ENCODE measurements at regions not wholly inside any gene's neighbourhood (a gene's known extent, or its start where the extent isn't known, plus 50 kb on each side); places are given as distances from the start of the nearest gene placed in this dataset.

DNA sequence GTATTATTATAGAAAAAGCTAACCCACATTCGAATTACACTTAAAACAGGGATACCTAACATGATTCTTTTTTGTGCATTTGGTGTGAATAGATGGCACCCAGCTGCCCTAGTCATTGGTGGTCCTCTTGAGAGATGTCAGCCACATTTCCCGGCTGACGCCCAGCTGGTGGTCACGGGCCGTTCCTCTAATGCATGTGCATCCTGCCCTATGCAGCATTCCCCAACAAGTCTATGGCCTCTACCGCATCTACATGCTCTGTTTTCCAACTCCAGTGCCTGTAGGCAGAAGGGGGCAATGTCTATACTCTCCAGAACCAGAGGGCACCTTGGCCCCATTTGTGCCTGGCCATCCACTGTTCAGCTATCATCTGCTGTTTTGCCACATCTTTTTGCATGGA is 78.6 kb upstream of the PRICKLE2 start:
- DNase-seq = no peak
- H3K27me3 Mint-ChIP-seq (ENCODE audit: unreplicated experiment) = no peaks in the 10 kb centered on the region
- H3K4me1 Mint-ChIP-seq (ENCODE audit: low read depth, unreplicated experiment) = no peaks in the 10 kb centered on the region
- CTCF ChIA-PET = interaction anchor here (0.6 to 1.8 kb wide), 2 partner anchors 18 to 1813 kb away, joined by 3 to 4 read pairs; no protein-coding TSS in a partner anchor
- no peak overlapping the region for H3K27ac Mint-ChIP-seq (ENCODE audit: unreplicated experiment)
- no peak overlapping the region for H3K4me3 Mint-ChIP-seq (ENCODE audit: low read depth, unreplicated experiment)
- peaks cover 3% of the 10 kb centered on the region for H3K9me3 Mint-ChIP-seq (ENCODE audit: low read depth, unreplicated experiment)
- TF ChIP-seq, protein P1, sequence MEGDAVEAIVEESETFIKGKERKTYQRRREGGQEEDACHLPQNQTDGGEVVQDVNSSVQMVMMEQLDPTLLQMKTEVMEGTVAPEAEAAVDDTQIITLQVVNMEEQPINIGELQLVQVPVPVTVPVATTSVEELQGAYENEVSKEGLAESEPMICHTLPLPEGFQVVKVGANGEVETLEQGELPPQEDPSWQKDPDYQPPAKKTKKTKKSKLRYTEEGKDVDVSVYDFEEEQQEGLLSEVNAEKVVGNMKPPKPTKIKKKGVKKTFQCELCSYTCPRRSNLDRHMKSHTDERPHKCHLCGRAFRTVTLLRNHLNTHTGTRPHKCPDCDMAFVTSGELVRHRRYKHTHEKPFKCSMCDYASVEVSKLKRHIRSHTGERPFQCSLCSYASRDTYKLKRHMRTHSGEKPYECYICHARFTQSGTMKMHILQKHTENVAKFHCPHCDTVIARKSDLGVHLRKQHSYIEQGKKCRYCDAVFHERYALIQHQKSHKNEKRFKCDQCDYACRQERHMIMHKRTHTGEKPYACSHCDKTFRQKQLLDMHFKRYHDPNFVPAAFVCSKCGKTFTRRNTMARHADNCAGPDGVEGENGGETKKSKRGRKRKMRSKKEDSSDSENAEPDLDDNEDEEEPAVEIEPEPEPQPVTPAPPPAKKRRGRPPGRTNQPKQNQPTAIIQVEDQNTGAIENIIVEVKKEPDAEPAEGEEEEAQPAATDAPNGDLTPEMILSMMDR (IDR thresholded peaks at IDR 0.05; ENCODE audit: unreplicated experiment) = no peak
- intact Hi-C loops (cut with micrococcal nuclease; ENCODE audit: unreplicated experiment) = no loop called here
- no TSS peak for BruUV-seq (replicated peaks)
- no peaks in the 10 kb centered on the region for H3K36me3 Mint-ChIP-seq (ENCODE audit: insufficient read depth, unreplicated experiment)

DNA sequence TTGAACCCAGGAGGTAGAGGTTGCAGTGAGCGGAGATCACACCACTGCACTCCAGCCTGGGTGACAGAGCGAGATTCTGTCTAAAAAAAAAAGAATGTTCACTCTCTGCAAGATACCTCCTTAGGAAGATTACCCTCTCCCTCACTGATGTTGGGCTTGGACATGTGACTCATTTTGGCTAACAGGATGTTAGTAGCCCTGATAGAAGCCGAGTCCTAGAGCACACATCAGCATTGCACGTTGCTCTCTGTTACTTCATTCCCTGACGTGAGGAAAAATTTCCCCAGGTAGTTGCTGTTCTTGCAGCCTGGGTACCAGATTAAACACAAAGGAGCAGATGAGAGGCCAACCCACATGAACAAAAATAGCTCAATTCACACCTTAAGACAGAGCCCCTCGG is 78.1 kb upstream of the PRICKLE2 start:
- Mint-ChIP-seq H3K4me1 (ENCODE audit: low read depth, unreplicated experiment) (no peaks in the 10 kb centered on the region), H3K27ac (ENCODE audit: unreplicated experiment) (no peak overlapping the region), H3K27me3 (ENCODE audit: unreplicated experiment) (no peaks in the 10 kb centered on the region), H3K9me3 (ENCODE audit: low read depth, unreplicated experiment) (peaks cover 5% of the 10 kb centered on the region), H3K36me3 (ENCODE audit: insufficient read depth, unreplicated experiment) (no peaks in the 10 kb centered on the region), H3K4me3 (ENCODE audit: low read depth, unreplicated experiment) (no peak overlapping the region)
- CTCF ChIA-PET = interaction anchor here (1.8 kb wide), 1 partner anchor 18 kb away, joined by 4 read pairs; no protein-coding TSS in a partner anchor
- intact Hi-C loops (cut with micrococcal nuclease; ENCODE audit: unreplicated experiment) = no loop called here
- BruUV-seq (replicated peaks) = no TSS peak
- TF ChIP-seq, protein P1 (IDR thresholded peaks at IDR 0.05; ENCODE audit: unreplicated experiment) = no peak
- no peak for DNase-seq

DNA sequence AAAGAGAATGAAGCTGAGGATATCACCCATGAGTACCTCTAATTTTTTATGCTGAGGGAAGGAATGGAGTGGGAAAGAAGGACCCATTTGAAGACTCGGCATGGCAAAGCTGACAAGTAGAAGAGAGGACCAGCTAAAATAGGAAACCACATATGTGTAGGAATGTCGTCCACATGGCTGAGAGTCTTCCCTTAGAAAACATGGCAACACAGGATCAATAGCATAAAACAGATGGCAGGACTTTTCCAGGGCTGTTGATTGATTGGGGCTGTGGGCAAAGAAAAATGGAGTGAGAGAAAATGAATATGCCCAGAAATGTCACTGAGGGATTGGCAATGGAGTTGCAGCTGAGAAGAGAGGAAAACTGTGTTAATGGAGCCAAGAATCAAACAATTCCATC is 76.2 kb upstream of the PRICKLE2 start:
- no peaks in the 10 kb centered on the region for H3K27me3 Mint-ChIP-seq (ENCODE audit: unreplicated experiment)
- H3K4me1 Mint-ChIP-seq (ENCODE audit: low read depth, unreplicated experiment) = no peaks in the 10 kb centered on the region
- TF ChIP-seq, protein P1 (IDR thresholded peaks at IDR 0.05; ENCODE audit: unreplicated experiment) = no peak
- H3K36me3 Mint-ChIP-seq (ENCODE audit: insufficient read depth, unreplicated experiment) = no peaks in the 10 kb centered on the region
- H3K27ac Mint-ChIP-seq (ENCODE audit: unreplicated experiment) = no peak overlapping the region
- CTCF ChIA-PET = no interaction called here
- no TSS peak for BruUV-seq (replicated peaks)
- intact Hi-C loops (cut with micrococcal nuclease; ENCODE audit: unreplicated experiment) = no loop called here
- peaks cover 5% of the 10 kb centered on the region for H3K9me3 Mint-ChIP-seq (ENCODE audit: low read depth, unreplicated experiment)
- no peak for DNase-seq
- H3K4me3 Mint-ChIP-seq (ENCODE audit: low read depth, unreplicated experiment) = no peak overlapping the region

DNA sequence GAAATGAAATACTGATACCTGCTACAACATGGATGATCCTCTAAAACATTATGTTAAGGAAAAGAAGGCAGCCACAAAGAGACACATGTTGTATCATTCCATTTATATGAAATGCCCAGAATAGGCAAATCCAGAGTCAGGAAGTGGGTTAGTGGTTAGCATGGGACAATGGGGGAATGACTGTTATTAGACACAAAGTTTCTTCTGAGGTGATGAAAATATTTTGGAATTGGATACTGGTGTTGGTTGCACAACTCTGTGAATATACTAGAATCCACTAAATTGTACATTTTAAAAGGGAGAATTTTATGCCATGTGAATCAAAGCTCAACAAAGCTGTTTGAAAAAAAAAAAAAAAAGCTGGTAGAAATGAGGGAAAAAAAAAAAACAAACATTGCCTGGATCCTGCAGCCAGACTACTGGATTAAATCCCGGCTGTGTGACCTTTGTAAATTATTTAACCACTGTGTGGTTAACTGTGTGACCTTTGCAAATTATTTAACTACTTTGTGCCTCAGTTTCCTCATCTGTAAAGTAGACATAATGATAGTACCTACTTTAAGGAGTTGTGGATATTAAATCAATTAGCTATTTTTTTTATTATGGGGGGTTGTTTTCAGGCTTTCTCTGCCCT is 75.6 kb upstream of the PRICKLE2 start:
- Mint-ChIP-seq H3K4me1 (ENCODE audit: low read depth, unreplicated experiment) (no peaks in the 10 kb centered on the region), H3K27me3 (ENCODE audit: unreplicated experiment) (no peaks in the 10 kb centered on the region), H3K9me3 (ENCODE audit: low read depth, unreplicated experiment) (peaks cover 5% of the 10 kb centered on the region), H3K4me3 (ENCODE audit: low read depth, unreplicated experiment) (no peak overlapping the region), H3K36me3 (ENCODE audit: insufficient read depth, unreplicated experiment) (no peaks in the 10 kb centered on the region), H3K27ac (ENCODE audit: unreplicated experiment) (no peak overlapping the region)
- CTCF ChIA-PET = no interaction called here
- intact Hi-C loops (cut with micrococcal nuclease; ENCODE audit: unreplicated experiment) = no loop called here
- DNase-seq = no peak
- no TSS peak for BruUV-seq (replicated peaks)
- TF ChIP-seq, protein P1 (IDR thresholded peaks at IDR 0.05; ENCODE audit: unreplicated experiment) = no peak
